NCI-H1417 (cell line): ENCODE measurements at regions not wholly inside any gene's neighbourhood (a gene's known extent, or its start where the extent isn't known, plus 50 kb on each side); places are given as distances from the start of the nearest gene placed in this dataset.
A peak's percentile ranks its signal among the peaks of the same experiment; 100 is the strongest.
"Not testable (repeated sequence)": the region's sequence is repeated elsewhere in the genome, so short reads cannot be mapped to it uniquely, and the experiment has no call there.

Experiments used
- DNase-seq, 3 experiments: peaks; one replicate each; lab custom pipeline; 2025; lab: John Stamatoyannopoulos, UW

GRCh38 chr9:64130325-64130724, 1154.7 kb downstream of the FOXD4L5 start:
- DNase-seq = not testable (repeated sequence)

DNA sequence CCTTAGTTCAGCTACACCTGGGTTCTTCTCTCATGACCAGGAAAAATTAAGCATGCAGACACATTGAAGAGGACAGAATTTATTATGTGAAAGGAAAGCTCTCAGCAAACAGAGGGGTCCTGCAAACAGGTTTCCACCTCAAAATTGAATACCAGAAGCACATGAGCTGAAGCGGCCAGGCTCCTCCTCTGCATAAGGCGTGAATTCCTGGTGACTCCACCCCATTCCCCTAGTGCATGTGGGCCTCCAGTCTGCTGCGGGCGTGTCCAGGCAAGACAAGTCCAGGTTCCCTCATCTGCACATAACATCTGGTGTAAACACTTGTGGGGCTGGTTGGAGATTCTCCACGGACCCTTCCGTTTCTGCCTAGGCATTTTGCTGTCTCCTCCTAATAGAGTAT, 1156.4 kb downstream of the FOXD4L5 start:
- DNase-seq = no peak

- not testable (repeated sequence) for DNase-seq
Observed at GRCh38 chr9:64121602-64122001, 1163.4 kb downstream of the FOXD4L5 start.

- not testable (repeated sequence) for DNase-seq
Observed at GRCh38 chr9:64117329-64117728, 1167.7 kb downstream of the FOXD4L5 start.

GRCh38 chr9:64107867-64108266, 1177.1 kb downstream of the FOXD4L5 start:
- DNase-seq = not testable (repeated sequence)

DNA sequence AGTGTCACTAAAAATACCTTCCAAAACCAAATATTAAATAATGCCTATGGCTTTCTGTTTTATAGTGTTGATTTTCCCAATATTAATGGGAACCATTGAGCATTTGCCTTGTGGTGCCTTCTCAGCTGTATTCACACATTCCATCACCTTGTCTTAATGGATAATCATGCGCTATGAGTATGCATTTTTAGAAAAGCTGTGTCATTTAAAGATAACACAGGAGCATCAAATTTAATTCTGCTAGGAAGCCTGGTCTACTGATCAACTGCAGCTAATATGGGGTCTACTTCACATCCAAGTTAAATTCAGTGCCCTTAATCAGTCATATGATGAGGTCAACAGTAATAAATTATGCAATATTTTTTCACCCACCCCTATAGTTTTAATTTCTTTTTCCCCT, 1177.8 kb downstream of the FOXD4L5 start:
- DNase-seq = not testable (repeated sequence)

- not testable (repeated sequence) for DNase-seq
Observed at GRCh38 chr9:64105193-64105592, 1179.8 kb downstream of the FOXD4L5 start.

- not testable (repeated sequence) for DNase-seq
Observed at GRCh38 chr9:64101504-64101903, 1183.5 kb downstream of the FOXD4L5 start.

DNA sequence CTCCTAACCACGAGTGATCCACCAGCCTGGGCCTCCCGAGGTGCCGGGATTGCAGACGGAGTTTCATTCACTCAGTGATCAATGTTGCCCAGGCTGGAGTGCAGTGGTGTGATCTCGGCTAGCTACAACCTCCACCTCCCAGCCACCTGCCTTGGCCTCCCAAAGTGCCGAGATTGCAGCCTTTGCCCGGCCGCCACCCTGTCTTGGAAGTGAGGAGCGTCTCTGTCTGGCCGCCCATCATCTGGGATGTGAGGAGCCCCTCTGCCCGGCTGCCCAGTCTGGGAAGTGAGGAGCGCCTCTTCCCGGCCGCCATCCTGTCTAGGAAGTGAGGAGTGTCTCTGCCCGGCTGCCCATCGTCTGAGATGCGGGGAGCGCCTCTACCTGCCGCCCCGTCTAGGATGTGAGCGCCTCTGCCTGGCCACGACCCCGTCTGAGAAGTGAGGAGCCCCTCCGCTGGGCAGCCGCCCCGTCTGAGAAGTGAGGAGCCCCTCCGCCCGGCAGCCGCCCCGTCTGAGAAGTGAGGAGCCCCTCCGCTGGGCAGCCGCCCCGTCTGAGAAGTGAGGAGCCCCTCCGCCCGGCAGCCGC, 1184.3 kb downstream of the FOXD4L5 start:
- not testable (repeated sequence) for DNase-seq

DNA sequence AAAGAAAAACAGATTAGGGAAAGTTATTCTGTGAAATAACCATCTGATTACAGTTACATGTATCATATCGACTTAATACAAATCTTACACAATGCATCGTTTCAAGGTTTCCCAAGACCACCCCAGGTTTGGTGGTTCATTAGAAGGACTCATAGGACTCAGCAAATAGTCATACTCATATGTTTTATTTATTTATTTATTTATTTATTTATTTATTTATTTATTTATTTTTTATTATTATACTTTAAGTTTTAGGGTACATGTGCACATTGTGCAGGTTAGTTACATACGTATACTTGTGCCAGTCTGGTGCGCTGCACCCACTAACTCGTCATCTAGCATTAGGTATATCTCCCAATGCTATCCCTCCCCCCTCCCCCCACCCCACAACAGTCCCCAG, 1199.0 kb downstream of the FOXD4L5 start:
- DNase-seq = not testable (repeated sequence)

DNA sequence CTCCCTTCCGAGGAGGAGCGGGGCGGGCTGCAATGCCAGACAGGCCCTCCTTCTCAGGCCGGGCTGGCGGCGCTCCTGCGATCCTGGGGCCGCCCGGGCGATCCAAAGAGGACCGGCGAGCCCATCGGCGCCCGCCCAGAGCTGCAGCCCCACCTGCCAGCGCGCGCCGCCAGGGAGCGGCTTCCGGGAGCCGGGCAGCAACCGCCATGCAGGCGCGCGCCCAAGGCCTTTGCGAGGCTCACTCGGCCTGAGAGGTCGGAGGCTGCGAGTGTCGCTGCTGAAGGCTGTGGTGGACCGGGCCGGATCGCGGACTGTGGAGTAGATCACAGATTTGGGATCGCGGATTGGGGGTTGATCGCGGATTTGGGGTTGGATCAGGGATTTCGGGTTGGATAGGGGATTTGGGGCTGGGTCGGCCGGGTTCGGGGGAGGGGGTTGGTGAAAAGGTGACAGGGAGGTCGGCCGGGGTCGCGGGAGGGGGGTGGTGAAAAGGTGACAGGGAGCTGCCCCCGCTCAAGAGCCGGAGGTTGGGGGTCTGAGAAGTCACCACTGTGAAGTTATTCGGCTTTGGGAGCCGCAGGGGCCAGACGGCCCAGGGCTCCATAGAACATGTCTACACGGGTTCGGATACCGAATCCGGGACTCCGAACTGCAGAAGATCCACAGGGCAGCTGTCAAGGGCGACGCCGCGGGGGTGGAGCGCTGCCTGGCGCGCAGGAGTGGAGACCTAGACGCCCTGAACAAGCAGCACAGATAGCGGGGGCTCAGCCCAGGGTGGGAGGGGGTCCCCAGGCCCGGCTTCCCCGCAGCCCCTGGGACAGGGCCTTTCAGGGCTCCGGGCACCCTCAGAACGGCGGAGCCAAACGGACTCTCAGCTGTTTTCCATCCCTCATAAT, 1213.4 kb downstream of the FOXD4L5 start:
- DNase-seq = not testable (repeated sequence)

DNA sequence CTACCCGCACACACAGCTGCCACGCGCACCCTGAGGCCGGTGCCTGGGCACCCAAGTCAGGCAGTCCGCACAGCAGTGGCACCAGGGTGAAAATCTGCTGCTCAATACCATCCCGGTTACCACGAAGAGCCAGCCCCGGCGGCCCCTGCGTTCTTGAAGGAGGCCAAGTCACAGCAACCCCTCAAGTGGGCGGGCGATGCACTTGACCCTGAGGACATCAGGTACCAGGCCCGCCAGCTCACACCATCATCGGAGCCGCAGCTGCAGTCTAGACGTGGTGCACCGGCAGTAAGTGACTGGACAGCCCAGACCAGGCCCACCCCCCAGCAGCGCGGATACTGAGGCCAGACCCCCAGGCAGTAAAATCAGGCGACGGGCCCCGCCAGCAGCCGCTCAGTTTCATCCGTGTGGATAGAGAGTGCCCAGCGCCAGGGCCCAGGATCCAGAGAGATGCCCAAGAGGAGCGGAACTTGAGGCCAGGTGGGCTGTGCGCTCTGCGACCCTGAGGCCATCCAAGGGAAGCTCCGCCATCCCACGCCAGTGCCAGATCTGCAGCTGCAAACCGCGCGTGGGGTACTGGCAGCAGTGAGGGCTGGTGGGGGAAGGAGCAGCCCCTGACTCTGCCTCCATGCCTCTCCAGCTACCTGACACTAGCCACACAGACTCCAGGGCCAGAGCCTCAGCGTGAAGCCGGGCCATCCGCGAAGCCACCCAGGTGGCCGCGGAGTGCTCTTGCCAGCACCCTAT, 1214.2 kb downstream of the FOXD4L5 start:
- DNase-seq = not testable (repeated sequence)

DNA sequence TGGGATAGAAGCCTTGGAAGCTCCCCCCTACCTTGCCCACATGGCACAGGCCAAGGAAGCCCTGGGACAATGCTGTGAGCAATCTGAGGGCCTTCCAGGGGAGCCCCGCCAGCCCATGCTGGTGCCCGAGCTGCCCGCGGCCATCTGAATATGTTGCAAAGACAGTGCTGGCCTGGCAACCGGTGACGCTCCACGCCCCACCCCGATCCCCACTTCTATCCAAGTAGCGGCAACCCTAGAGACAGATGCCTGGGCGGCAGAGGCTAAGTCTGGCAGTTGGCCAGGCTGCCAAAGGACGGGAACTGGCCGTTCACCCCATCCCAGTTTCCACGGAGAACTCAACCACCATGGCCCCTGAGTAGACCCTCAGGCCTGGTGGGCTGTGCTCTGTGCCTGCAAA, 1214.9 kb downstream of the FOXD4L5 start:
- not testable (repeated sequence) for DNase-seq

GRCh38 chr9:64066736-64067368, 1218.2 kb downstream of the FOXD4L5 start:
- DNase-seq = no peak

DNA sequence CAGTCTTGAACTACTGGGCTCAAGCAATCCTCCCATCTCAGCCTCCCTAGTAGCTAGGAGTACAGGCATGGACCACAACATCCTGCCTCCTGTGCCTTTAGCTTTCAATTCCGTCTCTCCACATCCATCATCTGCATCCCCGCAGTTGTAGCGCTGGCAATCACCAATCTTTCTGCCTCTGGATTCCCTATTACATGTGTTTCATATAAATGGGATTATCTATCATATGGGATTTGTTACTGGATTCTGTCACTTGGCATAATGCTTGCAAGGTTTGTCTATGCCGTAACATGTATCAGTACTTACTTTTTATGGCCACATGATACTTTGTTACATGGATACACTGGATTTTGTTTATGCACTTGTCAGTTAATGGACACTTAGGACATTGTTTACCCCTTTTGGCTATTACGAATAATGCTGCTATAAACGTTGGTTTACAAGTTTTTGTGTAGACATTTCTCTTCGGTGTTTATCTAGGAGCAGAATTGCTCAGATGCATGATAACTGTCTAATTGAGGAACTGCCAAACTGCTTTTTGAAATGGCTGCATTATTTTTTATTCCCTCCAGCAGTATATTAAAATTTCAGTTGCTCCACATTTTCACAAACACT, 1223.9 kb downstream of the FOXD4L5 start:
- DNase-seq = peak in 2 of 3 experiments; percentile 20 to 75

DNA sequence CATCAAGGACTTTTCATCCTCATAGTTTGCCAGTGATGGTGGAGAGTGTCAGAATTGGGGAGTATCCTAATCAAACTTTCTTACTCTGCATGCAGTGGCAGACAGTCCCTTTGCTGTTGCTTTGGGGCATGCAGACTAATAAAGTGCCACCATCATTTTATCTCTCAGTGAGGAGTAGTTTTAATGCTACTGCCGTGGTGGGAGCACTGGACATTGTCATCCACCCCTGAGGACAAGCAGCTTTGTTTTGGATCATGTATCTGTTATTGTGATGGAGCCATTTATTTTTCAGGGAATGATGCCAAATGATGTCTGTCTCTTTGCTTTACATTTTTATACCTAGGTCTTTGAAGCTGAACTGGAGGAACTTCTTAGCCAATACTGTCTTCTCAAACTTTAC, 1226.9 kb downstream of the FOXD4L5 start:
- not testable (repeated sequence) for DNase-seq

- no peak for DNase-seq
Observed at GRCh38 chr9:64057553-64057952, 1227.5 kb downstream of the FOXD4L5 start.

GRCh38 chr9:64028925-64029324, 1256.1 kb downstream of the FOXD4L5 start:
- not testable (repeated sequence) for DNase-seq

DNA sequence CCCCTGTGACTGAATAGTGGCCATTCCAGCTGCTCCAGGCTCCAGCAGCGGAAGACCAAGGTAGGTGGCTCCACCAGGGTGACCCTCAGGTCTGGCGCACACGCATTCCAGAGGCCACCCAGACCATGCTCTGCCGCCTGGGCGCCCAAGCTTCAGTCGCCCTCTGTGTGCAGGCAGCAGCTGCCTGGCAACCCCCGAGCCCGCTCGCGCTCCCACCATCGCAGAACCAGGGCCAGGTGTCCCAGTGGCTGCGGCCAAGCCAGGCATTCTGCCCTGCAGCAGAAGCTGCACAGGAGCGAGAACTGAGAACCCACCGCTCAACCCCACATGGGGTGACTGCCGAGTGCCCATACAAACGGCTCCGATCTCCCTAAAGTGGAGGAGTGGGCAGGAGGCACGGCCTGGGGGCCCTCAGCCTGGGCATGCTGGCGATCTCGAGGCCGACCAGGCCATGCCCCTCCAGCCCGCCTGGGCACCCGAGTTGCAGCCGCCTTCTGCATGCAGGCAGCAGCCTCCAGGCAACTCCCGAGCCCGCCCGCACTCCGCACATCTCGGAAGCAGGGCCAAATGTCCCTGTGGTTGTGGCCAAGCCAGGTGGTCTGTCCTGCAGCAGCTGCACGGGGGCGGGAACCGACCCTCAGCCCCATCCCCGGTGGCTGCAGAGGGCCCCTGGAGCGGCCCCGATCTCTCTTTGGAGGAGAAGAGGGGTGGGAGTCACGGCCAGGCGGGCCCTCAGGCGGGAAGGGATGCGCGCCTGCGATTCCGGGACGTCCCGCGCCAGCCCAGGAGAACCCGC, 1264.1 kb downstream of the FOXD4L5 start:
- DNase-seq = not testable (repeated sequence)

- not testable (repeated sequence) for DNase-seq
Observed at GRCh38 chr9:64017666-64018065, 1267.3 kb downstream of the FOXD4L5 start.
